SK-N-SH treated with all-trans-retinoic acid at 6 μM for 48 hours (cell line): ENCODE measurements at regions not wholly inside any gene's neighbourhood (a gene's known extent, or its start where the extent isn't known, plus 50 kb on each side); places are given as distances from the start of the nearest gene placed in this dataset.

Source experiments
- ATAC-seq: fragments of 200-7000 bp; cut with Tn5 transposase; 3 replicates; pipeline ENCODE4 v1.9.1; 2020; ENCODE audit warnings: mild to moderate bottlenecking, moderate library complexity
- ARNTL ChIP-seq: fragments of 450-650 bp; formaldehyde crosslinking; IDR thresholded peaks from 2 replicates; pipeline ENCODE4 v1.5.0; 2020; ENCODE audit warnings: low read depth, mild to moderate bottlenecking, moderate library complexity, borderline replicate concordance
- BACH2 ChIP-seq: fragments of 250-450 bp; sonication (Bioruptor Pico); IDR thresholded peaks from 2 replicates; pipeline ENCODE4 v1.9.0; 2021; ENCODE audit warnings: mild to moderate bottlenecking, borderline replicate concordance
- CSDC2 ChIP-seq: fragments of 250-450 bp; sonication (Bioruptor Pico); IDR thresholded peaks from 2 replicates; pipeline ENCODE4 v1.5.0; 2020; ENCODE audit warnings: mild to moderate bottlenecking, moderate library complexity
- CSRNP3 ChIP-seq: fragments of 250-450 bp; sonication (Bioruptor Pico); IDR thresholded peaks from 2 replicates; pipeline ENCODE4 v1.5.1; 2021; ENCODE audit warnings: mild to moderate bottlenecking, moderate library complexity
- ESRRG ChIP-seq: fragments of 250-450 bp; sonication (Bioruptor Pico); IDR thresholded peaks from 2 replicates; pipeline ENCODE4 v1.6.1; 2021; ENCODE audit warnings: mild to moderate bottlenecking
- GLIS3 ChIP-seq: fragments of 250-450 bp; sonication (Bioruptor Pico); IDR thresholded peaks from 2 replicates; pipeline ENCODE4 v1.5.0; 2020; ENCODE audit warnings: mild to moderate bottlenecking, moderate library complexity
- OSR1 ChIP-seq: fragments of 250-450 bp; sonication (Bioruptor Pico); IDR thresholded peaks from 2 replicates; pipeline ENCODE4 v1.8.0; 2022; ENCODE audit warnings: moderate library complexity, mild to moderate bottlenecking, inconsistent platforms
- PATZ1 ChIP-seq: fragments of 250-450 bp; sonication (Bioruptor Pico); IDR thresholded peaks from 2 replicates; pipeline ENCODE4 v1.8.0; 2020; ENCODE audit warnings: mild to moderate bottlenecking, moderate library complexity, borderline replicate concordance
- PPARA ChIP-seq: fragments of 250-450 bp; sonication (Bioruptor Pico); IDR thresholded peaks from 2 replicates; pipeline ENCODE4 v1.5.0; 2020; ENCODE audit warnings: mild to moderate bottlenecking, borderline replicate concordance
- SNAI2 ChIP-seq: fragments of 250-450 bp; sonication (Bioruptor Pico); IDR thresholded peaks from 2 replicates; pipeline ENCODE4 v1.5.0; 2020; ENCODE audit warnings: mild to moderate bottlenecking, moderate library complexity
- TCF4 ChIP-seq: fragments of 250-450 bp; sonication (Bioruptor Pico); IDR thresholded peaks from 2 replicates; pipeline ENCODE4 v1.8.0; 2021; ENCODE audit warnings: mild to moderate bottlenecking, moderate library complexity, borderline replicate concordance
- TOX ChIP-seq: fragments of 250-450 bp; sonication (Bioruptor Pico); IDR thresholded peaks from 2 replicates; pipeline ENCODE4 v1.8.0; 2021; ENCODE audit warnings: mild to moderate bottlenecking, moderate library complexity, borderline replicate concordance
- TSHZ2 ChIP-seq: fragments of 250-450 bp; sonication (Bioruptor Pico); IDR thresholded peaks from 2 replicates; pipeline ENCODE4 v1.5.0; 2020; ENCODE audit warnings: mild to moderate bottlenecking, moderate library complexity
- ZC3H10 ChIP-seq: fragments of 250-450 bp; sonication (Bioruptor Pico); IDR thresholded peaks from 2 replicates; pipeline ENCODE4 v1.5.1; 2021; ENCODE audit warnings: mild to moderate bottlenecking, moderate library complexity
- ZFP3 ChIP-seq: fragments of 250-450 bp; sonication (Bioruptor Pico); IDR thresholded peaks from 2 replicates; pipeline ENCODE4 v1.5.0; 2020; ENCODE audit warnings: mild to moderate bottlenecking, moderate library complexity
- ZFP30 ChIP-seq: fragments of 450-650 bp; formaldehyde crosslinking; IDR thresholded peaks from 2 replicates; pipeline ENCODE4 v1.5.0; 2022; ENCODE audit warnings: mild to moderate bottlenecking, moderate library complexity
- ZNF565 ChIP-seq: fragments of 450-650 bp; formaldehyde crosslinking; conservative IDR thresholded peaks from 2 replicates; pipeline ENCODE4 v1.5.0; 2020; ENCODE audit warnings: low read depth, mild to moderate bottlenecking, moderate library complexity
- ZNF70 ChIP-seq: fragments of 450-650 bp; formaldehyde crosslinking; IDR thresholded peaks from 2 replicates; pipeline ENCODE4 v1.5.0; 2020; ENCODE audit warnings: mild to moderate bottlenecking, moderate library complexity
- ZNF8 ChIP-seq: fragments of 450-650 bp; formaldehyde crosslinking; IDR thresholded peaks from 2 replicates; pipeline ENCODE4 v1.5.0; 2020; ENCODE audit warnings: mild to moderate bottlenecking, moderate library complexity
- TF ChIP-seq, protein P1 (sequence below): fragments of 250-450 bp; sonication (Bioruptor Pico); IDR thresholded peaks from 2 replicates; pipeline ENCODE4 v1.8.0; 2021; ENCODE audit warnings: low read depth, mild to moderate bottlenecking, moderate library complexity, borderline replicate concordance

DNA sequence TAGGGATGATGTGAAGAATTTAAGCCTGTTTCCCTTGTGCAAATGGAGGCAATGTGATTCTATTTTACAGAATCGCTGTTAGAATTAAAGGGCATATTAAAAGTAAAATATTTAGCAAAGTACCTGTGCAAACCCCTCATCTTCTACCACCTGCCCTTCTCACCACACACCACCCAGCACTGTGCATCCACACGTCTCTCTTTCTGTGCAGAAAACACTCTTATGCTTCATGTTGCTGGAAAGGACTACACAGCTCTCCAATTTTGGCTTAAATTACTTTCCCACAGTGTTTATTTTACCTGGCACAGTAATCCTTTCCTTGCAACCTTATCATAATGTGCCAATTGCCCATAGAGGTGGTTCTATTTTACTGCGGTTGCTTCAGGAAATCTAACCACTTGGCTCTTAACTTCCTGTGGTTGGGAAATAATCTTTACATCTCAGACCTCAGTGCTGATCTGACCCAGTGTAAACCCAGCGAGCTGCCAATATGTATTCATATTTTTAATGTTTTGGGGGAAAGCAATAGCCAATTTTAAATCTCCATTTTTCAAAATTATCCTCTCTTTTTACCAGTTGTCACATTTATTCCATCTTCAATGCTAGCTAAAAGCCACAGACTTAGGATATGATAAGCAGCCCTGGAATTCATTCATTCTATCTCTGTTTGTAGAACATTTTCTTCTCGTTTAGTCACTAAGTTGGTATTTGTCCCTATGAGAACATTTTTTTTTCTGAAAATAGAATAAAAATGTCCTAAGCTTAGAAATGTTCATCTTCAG is 250.9 kb downstream of the DSEL start (continued):
- TF ChIP-seq ZNF565 = no peak
- no peak for TF ChIP-seq ZNF8 (CRISPR knock-in tag)
- no peak for TF ChIP-seq TCF4 (CRISPR knock-in tag)
- TF ChIP-seq TSHZ2 (CRISPR knock-in tag) = no peak
- no peak for TF ChIP-seq CSDC2 (CRISPR knock-in tag)
- TF ChIP-seq ZC3H10 (CRISPR knock-in tag) = no peak

DNA sequence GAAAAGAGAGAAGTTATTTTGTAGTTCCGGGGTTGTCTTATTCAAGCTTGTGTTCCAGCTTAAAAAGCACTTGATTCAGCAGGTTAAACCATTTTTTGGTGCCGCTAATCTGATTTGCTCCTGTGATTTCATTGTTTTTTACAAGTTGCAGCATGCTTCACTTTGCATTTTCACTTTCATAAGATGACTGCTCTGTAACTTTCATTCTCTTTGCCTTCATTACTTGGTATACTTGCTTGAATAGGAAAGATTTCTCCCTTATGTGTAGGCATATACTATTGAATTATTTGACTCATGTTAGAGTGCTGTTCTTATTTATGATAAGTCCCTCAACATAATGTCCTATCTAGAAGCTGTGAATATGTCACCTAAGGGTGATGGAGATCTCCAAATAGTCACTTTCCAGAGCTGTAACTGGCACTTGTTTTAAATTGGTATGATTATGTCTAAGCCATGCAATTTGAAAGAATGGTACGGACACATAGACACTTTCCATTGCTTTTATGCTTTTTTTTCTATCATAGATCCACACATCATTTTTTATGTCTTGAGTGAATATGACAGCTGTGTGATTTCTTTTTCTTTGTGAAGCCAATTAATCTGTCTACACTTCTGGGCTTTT is 254.5 kb downstream of the DSEL start:
- TF ChIP-seq TSHZ2 (CRISPR knock-in tag) = no peak
- no peak for TF ChIP-seq ARNTL
- no peak for TF ChIP-seq ZFP30 (CRISPR knock-in tag)
- TF ChIP-seq ZC3H10 (CRISPR knock-in tag) = no peak
- TF ChIP-seq GLIS3 (CRISPR knock-in tag) = no peak
- TF ChIP-seq ZNF8 (CRISPR knock-in tag) = no peak
- TF ChIP-seq BACH2 (CRISPR knock-in tag) = no peak
- TF ChIP-seq PATZ1 (CRISPR knock-in tag) = no peak
- no peak for TF ChIP-seq TCF4 (CRISPR knock-in tag)
- TF ChIP-seq PPARA = no peak
- no peak for TF ChIP-seq CSDC2 (CRISPR knock-in tag)
- TF ChIP-seq ZNF70 (CRISPR knock-in tag) = no peak
- no peak for ATAC-seq

DNA sequence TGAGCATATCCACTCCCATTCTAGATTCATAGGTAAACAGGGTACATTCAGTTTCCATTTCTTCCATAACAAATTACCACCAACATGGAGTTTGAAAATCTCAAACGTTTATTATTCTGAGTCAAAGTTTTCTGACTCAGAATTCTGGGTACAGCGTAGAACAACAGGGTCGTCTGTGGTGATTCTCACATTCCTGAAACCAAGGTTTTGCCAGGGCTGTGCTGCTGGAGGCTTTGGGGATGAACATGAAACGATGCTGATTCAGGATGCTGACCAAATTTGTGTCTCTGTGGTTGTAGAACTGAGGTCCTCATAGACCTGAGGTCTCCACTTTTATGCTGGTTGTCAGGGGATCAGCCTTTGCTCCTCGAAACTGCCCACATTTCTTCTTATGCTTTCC is 255.7 kb downstream of the DSEL start:
- ATAC-seq = no peak
- TF ChIP-seq ZNF8 (CRISPR knock-in tag) = no peak
- no peak for TF ChIP-seq PPARA
- no peak for TF ChIP-seq TOX
- no peak for TF ChIP-seq ARNTL
- TF ChIP-seq, protein P1, sequence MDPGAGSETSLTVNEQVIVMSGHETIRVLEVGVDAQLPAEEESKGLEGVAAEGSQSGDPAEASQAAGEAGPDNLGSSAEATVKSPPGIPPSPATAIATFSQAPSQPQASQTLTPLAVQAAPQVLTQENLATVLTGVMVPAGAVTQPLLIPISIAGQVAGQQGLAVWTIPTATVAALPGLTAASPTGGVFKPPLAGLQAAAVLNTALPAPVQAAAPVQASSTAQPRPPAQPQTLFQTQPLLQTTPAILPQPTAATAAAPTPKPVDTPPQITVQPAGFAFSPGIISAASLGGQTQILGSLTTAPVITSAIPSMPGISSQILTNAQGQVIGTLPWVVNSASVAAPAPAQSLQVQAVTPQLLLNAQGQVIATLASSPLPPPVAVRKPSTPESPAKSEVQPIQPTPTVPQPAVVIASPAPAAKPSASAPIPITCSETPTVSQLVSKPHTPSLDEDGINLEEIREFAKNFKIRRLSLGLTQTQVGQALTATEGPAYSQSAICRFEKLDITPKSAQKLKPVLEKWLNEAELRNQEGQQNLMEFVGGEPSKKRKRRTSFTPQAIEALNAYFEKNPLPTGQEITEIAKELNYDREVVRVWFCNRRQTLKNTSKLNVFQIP (CRISPR knock-in tag) = no peak
- no peak for TF ChIP-seq BACH2 (CRISPR knock-in tag)
- TF ChIP-seq GLIS3 (CRISPR knock-in tag) = no peak
- TF ChIP-seq ESRRG (CRISPR knock-in tag) = no peak
- no peak for TF ChIP-seq ZFP3 (CRISPR knock-in tag)
- no peak for TF ChIP-seq CSDC2 (CRISPR knock-in tag)
- TF ChIP-seq OSR1 (CRISPR knock-in tag) = no peak
- TF ChIP-seq SNAI2 (CRISPR knock-in tag) = no peak
- TF ChIP-seq ZFP30 (CRISPR knock-in tag) = no peak
- TF ChIP-seq ZNF70 (CRISPR knock-in tag) = no peak
- no peak for TF ChIP-seq CSRNP3 (CRISPR knock-in tag)
- no peak for TF ChIP-seq TSHZ2 (CRISPR knock-in tag)
- TF ChIP-seq ZC3H10 (CRISPR knock-in tag) = no peak
